Left forelimb (tissue), 1 donor: ENCODE measurements at regions not wholly inside any gene's neighbourhood (a gene's known extent, or its start where the extent isn't known, plus 50 kb on each side); places are given as distances from the start of the nearest gene placed in this dataset.

Source experiments
- DNase-seq: peaks from one replicate; pipeline ENCODE4 v3.0.0-alpha.2; 2018; ENCODE audit warnings: low spot score

DNA sequence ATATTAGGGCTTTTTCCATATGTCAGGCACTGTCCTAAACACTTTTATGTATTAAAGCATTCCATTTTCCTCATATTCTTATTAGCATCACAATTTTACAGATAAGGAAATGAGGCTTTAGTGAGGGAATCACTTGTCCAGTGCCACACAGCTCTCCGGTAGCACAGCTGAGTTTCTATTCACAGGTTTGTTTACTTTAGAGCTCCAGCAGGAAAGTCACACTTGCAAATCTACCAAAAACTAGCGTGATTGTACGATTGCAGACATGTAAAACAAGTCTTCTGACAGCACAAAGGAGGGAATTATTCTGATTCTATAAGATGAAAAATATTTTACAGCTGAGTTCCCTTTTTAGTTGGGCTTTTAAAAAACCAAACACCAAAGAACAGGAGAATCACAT is 472.1 kb downstream of the TMA16 start:
- no peak for DNase-seq

DNA sequence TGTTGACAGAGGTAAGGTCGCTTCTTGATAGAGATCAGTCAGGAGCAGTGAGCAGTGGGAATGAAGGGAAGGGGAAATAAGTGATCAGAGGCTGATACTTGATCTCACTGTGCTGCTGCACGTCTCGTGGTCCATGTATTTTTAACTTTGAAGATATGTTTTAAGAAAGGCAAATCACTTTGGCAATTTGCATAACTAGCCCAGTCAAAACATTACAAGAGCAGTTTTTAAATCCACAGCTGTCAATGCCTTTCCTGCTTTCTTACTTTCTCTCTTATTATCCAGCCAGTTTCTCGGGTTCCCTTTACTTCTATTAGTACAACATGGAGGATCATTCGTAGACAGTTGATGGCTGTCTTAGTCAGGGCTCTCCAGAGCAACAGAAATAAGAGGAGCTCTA is 472.8 kb downstream of the TMA16 start:
- DNase-seq, result no peak

DNA sequence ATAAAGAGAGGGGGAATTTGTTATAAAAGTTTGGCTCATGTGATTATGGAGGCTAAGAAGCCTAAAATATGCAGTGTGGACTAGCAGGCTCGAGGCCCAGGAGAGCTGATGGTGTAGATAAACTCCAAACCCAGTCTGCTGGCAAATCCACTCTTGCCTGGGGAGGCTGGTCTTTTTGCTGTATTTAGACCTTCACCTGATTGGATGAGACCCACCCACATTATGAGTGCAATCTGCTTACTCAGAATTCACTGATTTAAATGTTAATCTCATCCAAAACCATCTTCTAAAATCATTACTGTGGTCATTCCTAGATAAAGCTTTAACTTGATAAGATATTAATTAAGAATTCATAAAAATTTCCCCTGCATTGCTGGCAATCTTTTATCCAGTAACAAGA is 473.2 kb downstream of the TMA16 start:
- DNase-seq, result no peak

DNA sequence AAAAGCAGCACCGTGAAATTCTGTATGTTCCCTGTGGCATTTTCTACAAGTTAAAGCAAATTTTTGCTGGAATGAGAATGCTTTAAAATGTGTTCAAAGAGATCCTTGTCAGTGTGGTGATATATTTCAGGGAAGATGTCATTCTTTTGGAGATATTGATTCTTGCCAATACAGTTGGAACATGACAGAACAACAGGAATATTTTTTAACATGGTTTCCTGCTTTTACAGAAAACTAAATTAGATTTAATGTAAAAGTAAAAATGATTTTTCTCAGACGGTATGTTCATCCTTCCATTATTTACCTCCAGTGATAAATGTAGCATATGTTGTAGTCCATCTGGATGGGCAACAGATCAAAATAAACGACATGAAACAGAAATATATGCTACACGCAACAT is 474.8 kb downstream of the TMA16 start:
- DNase-seq, result no peak

DNA sequence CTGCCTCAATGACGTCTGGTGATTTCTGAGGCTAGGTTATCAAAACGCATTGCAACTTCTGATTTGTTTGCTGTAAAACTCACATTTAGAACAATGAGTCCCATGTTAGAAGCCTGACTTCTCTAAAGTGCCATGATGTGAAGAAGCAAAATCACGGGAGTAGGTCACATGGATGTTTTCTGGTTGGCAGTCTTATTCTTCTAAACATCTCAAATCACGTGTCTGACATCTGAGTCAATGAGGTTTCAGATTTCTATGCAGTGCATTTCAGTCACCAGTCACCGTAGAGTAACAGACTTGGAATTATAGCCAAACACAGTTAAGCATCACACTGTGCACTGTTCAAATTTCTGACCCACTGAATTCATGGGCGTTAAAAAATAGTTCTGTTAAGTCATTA is 482.1 kb downstream of the TMA16 start:
- no peak for DNase-seq

DNA sequence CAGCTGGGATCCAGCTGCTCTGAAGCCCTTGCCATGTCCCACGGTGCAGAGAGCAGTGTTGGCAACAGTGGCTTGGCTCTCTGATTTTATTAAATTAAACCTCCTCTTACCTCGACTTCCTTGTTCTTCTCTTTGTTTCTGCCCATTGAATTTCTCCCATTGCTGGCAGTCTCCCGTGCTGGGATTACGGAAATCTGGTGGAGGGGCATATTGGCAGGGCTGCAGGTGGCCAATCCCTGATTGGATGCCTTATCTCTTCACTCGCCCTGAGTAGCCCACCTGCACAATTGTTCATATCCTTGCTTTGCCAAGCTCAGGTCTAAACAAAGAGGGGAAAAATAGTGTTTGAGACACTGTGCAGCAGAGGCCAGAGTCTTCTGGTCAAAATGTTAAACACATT is 493.9 kb downstream of the TMA16 start:
- no peak for DNase-seq

DNA sequence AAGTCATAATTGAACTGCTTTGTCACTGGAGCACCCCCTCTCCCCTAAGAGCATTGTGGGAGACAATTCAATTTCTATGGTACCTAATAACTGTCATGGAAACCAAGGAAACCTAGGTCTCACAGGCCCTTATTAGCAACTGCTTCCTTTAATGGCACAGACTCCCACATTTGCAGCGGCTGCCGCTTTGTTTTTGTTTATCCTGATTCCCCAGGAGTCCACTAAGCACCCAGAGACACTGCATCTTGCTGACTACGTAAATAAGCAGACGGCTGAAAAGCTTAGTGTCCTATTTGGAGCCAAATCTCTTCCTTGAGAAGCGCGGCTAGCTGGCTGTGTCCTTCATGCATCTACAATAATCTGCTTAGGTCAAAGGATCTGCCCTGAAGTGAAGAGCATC is 494.4 kb downstream of the TMA16 start:
- no peak for DNase-seq

DNA sequence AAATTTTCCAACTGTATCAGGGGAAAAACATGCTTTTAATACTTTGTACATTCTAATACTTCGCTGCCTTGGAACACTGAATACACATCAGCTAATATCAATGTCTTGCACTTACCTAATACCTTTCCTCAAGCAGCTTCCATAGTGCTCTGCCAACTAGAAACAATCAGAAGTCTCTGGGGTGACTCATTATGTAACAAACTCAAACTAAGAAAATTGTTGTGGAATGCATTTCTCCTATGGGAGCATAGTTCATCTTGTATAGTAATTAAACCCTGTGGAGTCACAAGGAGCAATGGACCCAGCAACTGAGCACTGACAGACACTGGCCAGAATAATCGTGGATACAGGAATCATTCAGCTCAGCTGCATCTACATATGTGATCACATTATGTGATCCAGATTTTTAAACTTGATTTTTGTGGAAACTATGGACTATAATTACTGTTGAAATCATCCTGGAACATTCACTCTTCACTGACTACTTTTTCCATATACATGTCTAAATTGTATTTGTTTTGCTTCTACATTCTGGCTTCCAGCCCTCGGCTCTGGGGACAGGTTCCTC is 496.9 kb downstream of the TMA16 start:
- DNase-seq, result no peak

DNA sequence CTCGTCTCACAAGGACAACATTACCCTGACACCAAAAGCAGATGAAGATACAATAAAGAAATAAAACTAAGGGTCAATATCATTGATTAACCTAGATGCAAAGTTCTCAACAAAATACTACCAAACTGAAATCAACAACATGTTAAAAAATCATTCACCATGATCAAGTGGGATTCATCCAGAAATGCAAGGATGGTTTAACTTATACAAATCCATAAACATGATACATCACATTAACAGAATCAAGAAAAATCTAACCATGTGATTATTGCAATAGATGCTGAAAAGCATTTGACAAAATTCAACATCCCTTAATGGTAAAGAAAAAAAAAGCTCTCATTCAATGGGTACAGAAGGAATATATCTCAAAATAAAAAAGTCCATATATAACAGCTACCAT is 514.9 kb downstream of the TMA16 start:
- DNase-seq, result no peak

DNA sequence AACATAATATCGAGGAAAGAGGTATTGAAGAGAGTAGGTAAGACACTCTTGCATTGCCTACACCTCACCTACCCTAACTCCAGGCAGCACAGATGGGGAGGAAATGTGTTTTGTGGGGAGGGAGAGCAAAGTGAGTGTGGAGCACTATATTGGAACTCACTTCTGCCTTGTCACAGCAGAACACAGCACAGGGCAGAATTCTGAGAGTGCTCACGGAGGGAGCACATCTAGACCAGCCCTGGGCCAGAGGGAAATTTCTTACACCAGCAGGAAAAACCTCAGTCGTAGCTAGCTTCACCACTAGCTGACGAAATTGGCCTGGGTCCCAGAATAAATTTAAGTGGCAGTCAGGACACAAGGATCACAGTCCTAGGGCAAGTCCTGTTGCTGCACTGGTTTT is 517.3 kb downstream of the TMA16 start:
- no peak for DNase-seq

DNA sequence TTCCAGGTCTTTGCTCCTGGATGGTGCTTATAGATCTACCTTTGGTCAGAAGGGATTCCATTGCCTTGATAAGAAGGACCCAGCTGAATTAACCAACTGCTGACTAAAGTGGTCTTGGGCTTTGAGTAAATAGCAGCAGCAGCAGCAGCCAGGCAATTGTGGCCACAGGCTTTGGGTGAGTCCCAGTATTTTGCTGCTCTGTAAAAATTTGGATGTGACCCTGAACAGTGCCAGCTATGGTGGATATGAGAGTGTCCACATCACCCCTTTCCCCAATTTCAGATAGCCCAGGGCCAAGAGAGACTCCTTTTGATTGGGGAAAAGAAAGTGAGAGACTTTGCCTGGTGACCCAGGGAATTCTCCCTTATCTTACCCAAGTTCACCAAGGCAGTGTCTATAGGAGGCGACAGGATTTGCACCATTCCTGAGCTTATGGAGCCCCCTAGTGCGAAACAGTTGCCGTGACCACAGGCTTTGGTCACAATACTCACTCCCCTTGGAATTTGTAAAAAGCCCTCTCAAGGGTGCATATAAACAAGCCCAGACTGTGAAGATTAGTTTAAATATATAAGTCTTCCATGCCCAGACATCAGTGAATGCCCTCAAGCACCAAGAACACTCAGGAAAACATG is 518.0 kb downstream of the TMA16 start:
- no peak for DNase-seq

DNA sequence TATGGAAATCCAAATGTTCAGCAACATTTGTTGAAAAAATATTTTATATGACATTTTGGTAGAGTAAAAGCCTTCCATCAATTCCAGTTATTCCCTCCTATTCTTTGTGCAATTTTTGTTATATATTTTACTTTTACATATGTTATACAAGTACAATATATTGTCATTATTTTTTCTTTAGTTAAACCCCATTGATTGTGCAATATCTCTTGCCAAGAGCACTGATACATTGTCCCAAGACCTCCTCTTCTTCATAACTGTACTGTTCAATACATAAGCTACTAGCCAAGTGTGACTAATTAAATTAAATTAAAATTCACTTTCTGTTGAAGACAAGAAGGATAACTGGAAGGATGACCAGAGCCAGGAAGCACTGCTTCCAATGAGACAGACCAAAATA is 527.5 kb downstream of the TMA16 start:
- DNase-seq, result no peak

DNA sequence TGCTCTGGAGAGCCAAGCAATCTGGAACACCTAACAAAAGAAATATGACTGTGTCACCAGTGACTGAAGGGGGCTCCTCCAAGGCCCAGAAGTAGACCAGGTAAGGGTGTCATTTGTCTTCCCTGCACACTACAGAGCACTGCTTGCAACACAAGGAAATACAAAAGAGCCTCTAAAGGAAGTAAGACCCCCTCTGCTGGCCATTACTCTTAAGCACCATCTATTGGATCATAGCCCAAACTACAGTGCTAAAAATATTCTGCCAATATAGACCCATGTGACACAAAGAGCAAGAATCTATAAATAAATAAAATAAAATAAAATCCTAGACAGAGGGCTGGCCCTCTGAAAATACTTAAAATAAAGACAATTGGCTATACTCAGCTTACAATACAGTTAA is 528.7 kb downstream of the TMA16 start:
- DNase-seq, result no peak

DNA sequence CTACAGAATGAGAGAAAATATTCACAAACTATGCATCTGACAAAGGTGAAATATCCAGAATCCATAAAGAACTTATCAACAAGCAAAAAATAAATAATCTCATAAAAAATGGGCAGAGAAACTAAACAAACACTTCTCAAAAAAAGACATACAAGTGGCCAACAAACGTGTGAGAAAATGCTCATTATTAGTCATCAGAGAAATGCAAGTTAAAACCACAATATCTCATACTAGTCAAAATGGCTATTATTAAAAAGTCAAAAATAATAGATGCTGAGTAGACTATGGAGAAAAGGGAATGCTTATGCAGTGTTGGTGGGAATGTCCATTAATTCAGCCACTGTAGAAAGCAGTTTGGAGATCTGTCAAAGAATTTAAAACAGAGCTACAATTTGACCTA is 533.3 kb downstream of the TMA16 start:
- no peak for DNase-seq

DNA sequence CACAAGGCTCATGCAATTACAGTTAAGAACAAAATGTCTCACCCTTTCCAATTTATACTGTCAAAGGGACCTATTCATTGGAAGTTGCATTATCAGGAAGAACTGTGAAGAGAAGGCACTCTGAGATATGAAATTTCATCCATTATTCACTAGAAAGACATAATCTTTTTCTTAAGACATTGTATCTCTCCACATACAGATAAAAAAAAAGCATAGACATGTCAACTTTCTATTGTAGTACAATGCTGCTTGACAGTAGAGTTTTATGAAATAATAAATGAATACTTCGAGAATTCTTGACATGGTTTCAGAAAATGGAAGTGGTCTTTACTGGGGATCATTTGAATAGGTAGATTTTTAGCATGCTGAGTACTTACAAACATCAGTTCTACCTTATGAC is 545.0 kb downstream of the TMA16 start:
- no peak for DNase-seq

DNA sequence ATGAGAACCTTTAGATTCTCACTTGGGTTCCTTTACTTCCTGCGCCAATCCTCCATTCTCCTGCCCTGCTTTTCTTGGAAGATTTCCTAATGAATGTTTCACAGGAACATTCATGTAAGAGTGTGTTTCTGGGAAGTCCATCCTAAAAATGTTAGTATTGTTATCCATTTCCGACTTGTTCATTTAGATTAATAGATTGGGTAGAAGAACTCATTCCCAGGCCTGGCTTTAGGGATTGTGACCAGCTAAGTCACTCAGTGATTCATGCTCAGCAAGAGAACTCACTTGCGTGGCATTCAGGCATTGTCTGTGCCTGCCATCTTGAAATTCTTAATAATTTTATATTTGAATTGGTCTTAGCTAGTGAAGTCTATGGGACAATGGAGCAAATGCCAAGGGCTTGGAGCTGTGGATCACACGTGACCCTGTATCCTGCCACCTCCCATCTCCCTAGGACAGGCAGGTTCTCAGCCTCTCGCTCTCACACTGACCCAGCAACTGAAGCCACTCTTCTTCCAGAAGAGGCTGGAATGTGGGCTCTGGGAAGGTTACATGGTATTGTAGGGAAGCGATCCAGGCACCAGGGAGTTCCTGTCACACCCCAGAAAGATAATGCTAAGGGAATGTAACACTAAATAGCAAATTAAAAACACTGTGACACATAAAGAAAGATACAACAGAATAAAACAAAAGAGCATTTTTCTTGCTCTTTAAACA is 562.1 kb downstream of the TMA16 start:
- no peak for DNase-seq

DNA sequence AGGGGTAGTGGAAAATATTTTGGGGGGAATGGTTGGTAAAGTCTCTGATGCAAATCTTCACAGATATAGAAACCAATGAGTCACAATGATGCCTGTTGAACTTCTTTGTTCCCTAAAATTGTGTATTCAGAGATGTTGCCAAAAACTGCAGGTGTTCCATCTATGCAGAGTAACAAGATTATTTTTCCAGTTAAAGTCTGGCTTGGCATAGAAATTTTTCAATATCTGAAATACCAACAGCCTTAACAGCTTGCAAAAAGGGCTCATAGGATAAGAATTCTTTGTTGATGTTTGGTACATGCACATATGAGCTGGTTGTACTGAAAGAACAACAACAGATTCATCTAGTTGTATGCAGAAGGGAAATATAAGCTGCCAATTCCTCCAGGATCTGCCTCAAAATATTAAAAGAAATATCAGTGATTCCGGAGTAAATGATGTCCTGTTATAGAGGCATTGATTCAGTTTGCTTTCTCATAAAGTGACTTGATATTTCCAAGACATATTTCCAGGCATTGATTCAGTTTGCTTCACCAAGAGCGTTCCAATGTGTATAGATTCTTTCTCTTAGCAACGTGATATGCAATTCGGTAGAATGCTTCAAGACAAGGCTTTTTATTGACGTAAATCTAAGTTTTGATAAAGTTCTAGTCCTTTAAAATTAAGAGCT is 564.4 kb downstream of the TMA16 start:
- DNase-seq, result no peak

DNA sequence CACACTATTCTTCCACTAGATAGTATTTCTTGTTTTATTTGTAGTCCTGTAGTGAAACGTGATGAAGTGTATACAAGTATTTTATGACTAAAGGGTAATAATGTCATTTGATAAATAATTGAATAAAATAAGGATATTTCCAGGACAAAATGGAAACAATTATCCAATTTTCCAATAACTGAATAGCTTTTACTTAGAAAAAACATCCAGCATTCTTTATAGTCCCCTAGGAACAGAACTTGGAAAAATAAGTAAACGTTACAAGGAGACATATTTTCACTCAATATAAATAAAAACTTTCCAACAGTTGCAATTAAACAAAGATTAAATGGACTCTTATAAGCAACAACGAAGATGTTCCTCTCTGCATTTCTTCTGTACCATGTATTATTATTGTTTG is 566.0 kb downstream of the TMA16 start:
- no peak for DNase-seq

DNA sequence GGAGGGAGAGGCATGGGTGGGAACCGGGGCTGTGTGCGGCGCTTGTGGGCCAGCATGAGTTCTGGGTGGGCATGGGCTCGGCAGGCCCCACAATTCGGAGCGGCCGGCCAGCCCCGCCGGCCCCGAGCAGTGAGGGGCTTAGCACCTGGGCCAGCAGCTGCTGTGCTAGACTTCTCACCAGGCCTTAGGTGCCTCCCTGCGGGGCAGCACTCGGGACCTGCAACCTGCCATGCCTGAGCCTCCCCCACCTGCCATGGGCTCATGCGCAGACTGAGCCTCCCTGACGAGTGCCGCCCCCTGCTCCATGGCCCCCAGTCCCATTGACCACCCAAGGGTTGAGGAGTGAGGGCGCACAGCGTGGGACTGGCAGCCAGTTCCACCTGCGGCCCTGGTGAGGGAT is 573.9 kb downstream of the TMA16 start:
- no peak for DNase-seq

DNA sequence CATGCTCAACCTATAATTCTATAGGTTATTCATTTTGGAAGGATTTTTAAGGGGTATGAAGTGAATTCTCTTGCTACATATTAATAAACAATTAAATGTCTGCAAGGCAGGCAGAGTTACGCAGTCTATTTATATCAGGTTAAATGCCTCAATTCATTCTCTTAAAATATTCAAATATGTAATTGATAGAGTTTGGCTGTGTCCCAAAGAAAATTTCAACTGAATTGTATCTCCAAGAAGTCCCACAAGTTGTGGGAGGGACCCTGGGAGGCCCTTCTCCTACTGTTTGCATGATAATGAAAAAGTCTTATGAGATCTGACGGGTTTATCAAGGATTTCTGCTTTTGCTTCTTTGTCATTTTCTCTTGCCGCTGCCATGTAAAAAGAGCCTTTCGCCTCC is 576.1 kb downstream of the TMA16 start:
- no peak for DNase-seq

DNA sequence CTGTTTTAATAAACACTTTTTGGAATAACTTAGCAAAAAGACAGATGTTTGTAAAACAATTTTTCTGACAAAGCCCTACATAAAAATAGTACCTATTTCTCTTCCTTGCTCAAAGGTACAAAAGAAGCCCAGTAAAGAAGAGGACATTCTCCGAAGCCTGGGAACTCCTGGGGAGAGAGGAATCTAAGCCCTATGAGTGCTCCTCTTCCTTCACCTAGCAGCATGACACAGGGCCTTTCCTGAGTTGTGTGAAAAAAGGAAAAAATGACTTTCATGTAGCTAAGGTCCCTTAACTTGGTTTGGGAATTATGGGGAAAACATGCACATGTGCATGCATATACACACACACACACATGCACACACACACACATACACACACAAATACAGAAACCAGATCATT is 586.9 kb downstream of the TMA16 start:
- DNase-seq, result no peak

DNA sequence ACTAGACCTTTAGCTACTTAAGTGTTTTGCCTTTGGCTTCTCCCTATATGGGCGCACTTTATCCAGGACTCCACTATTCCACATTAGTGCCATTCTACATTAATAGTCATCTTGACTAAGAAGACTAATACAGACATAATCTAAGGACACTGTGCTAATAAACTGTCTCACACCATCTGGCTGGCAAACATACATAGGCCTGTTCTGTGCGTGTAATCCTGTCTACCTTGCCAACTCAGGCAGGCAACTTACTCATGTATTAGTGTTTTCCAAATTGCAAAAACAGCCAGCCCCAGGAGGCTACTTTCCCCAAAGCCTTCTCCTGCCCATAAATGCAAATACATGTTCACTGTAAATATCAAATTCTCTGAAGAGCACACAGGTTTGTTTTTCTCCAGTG is 587.3 kb downstream of the TMA16 start:
- DNase-seq, result no peak

DNA sequence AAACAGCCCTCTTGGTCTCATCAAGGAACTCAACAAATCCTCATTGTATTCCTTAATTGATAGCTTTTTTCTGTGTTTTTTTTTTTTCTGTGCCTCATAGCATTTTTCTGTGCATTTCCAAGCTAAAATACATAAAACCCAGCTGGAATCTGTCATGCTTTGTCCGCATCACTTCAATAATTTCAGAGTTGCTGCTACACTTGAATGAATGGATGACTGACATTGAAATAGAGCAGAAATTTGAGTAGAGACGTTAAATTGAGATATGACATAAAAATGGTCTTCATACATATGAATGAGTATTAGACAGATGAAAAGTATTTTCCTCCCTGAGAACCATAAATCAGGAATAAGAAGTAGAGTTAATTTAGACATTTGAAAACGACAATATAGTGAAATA is 593.2 kb downstream of the TMA16 start:
- no peak for DNase-seq
